GM23248 (cell line): ENCODE measurements at regions not wholly inside any gene's neighbourhood (a gene's known extent, or its start where the extent isn't known, plus 50 kb on each side); places are given as distances from the start of the nearest gene placed in this dataset.
A peak's percentile ranks its signal among the peaks of the same experiment; 100 is the strongest.

Source experiments
- DNase-seq: peaks from one replicate; pipeline ENCODE4 v3.0.0-alpha.2; 2015
- H2AFZ ChIP-seq: fragments of 200-600 bp; sonication (generic); 2 replicates; pipeline ENCODE4 v1.6.1; 2016; ENCODE audit warnings: antibody characterized with exemption
- H3F3A ChIP-seq: fragments of 200-600 bp; sonication (generic); 2 replicates; pipeline ENCODE4 v1.6.1; 2016; ENCODE audit warnings: mild to moderate bottlenecking, antibody characterized with exemption, mixed run types; ENCODE audit not compliant: insufficient read depth
- H3K27ac ChIP-seq: fragments of 200-600 bp; sonication (generic); 2 replicates; pipeline ENCODE4 v1.5.1; 2016; ENCODE audit warnings: mild to moderate bottlenecking
- H3K27me3 ChIP-seq: fragments of 200-600 bp; sonication (generic); replicated peaks from 2 replicates; pipeline ENCODE4 v1.6.1; 2016; ENCODE audit warnings: mild to moderate bottlenecking; ENCODE audit not compliant: insufficient read depth
- H3K36me3 ChIP-seq: fragments of 200-600 bp; sonication (generic); 2 replicates; pipeline ENCODE4 v1.6.1; 2016; ENCODE audit warnings: low read depth, mild to moderate bottlenecking
- H3K4me1 ChIP-seq: fragments of 200-600 bp; sonication (generic); 2 replicates; pipeline ENCODE4 v1.6.1; 2016; ENCODE audit warnings: mild to moderate bottlenecking; ENCODE audit not compliant: insufficient read depth
- H3K4me2 ChIP-seq: fragments of 200-600 bp; sonication (generic); one replicate; pipeline ENCODE4 v1.6.1; 2016; ENCODE audit warnings: mild to moderate bottlenecking; ENCODE audit not compliant: unreplicated experiment
- H3K4me3 ChIP-seq: fragments of 200-600 bp; sonication (generic); 2 replicates; pipeline ENCODE4 v1.5.1; 2016; ENCODE audit warnings: mild to moderate bottlenecking
- H3K79me2 ChIP-seq: fragments of 200-600 bp; sonication (generic); 2 replicates; pipeline ENCODE4 v1.6.1; 2016; ENCODE audit warnings: mild to moderate bottlenecking; ENCODE audit not compliant: insufficient read depth
- H3K9ac ChIP-seq: fragments of 200-600 bp; sonication (generic); 2 replicates; pipeline ENCODE4 v1.6.1; 2016; ENCODE audit warnings: mild to moderate bottlenecking
- H3K9me2 ChIP-seq: fragments of 200-600 bp; sonication (generic); 2 replicates; pipeline ENCODE4 v1.6.1; 2016; ENCODE audit warnings: mixed run types, mild to moderate bottlenecking, moderate library complexity; ENCODE audit not compliant: insufficient read depth
- H3K9me3 ChIP-seq: fragments of 200-600 bp; sonication (generic); one replicate; pipeline ENCODE4 v1.6.1; 2017; ENCODE audit warnings: low read depth
- H4K20me1 ChIP-seq: fragments of 200-600 bp; sonication (generic); 2 replicates; pipeline ENCODE4 v1.6.0; 2016; ENCODE audit not compliant: insufficient read depth
- EZH2 ChIP-seq: fragments of 200-600 bp; sonication (generic); IDR thresholded peaks from 2 replicates; pipeline ENCODE4 v1.6.1; 2018; ENCODE audit warnings: antibody characterized with exemption, mild to moderate bottlenecking; ENCODE audit not compliant: insufficient read depth, poor library complexity, severe bottlenecking
- EZH2phosphoT487 ChIP-seq: fragments of 200-600 bp; sonication (generic); IDR thresholded peaks from 2 replicates; pipeline ENCODE4 v1.6.1; 2018; ENCODE audit warnings: antibody characterized with exemption, moderate library complexity, mild to moderate bottlenecking, low read depth; ENCODE audit not compliant: insufficient read depth
- WGBS, 2 experiments: methylation state at CpG; one replicate each; pipeline ENCODE4 v1.1.6; 2015 to 2017; ENCODE audit warnings: low lambda C conversion rate in 2 of 2, low coverage in 1 of 2; ENCODE audit errors: missing lambda C conversion rate in 2 of 2; 5-methylcytosine and 5-hydroxymethylcytosine counted together
- in situ Hi-C: fragments of 300-500 bp; cut with MboI; formaldehyde crosslinking; loops from 2 replicates; pipeline ENCODE4 v1.15.0; 2020

DNA sequence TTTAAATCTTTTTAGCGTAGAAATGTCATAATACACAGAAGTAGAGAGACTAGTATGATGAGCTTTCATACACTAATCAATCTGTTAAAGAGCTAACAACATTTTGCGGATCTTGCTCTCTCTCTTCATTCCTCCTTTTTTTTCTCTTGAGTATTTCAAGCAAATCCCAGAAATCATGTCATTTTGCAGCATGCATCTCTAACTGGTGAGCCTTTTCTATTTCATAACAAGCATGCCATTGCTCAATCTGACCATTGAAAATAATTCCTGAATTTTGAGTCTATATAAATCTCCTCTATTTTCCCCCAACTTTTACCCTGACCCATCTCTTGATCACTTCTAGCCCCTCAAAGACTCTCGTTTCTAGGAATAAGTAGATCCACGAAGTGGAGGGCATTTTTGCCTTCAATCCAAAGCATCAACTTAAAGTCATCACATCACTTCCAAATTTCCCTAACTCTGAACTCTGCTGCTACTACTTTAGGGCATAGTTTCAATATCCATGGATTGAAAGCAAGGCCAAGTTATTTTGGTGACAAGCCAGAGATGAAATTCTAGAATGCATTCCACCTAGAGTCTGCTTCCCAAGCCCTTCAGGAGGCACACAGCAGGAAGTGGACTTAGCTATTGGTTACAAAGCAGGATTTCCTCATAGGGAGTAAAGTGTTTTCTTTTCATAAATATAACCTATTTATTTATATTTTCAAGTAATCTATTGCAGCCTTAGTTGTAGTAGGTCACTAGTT lies 253.5 kb upstream of the ZPLD1 start:
- peak overlapping the region; percentile 58 for H2AFZ ChIP-seq
- WGBS, 2 experiments: 40 to 45% methylated on average over 4 of the region's 4 CpGs
- no peaks in the 10 kb centered on the region for H3K79me2 ChIP-seq
- in situ Hi-C loops: no loop called here
- H3F3A ChIP-seq: peaks cover 40% of the 10 kb centered on the region
- peak overlapping the region; percentile 79 for H3K27ac ChIP-seq
- peaks cover 44% of the 10 kb centered on the region for H3K4me1 ChIP-seq
- peak overlapping the region; percentile 59 for H3K4me3 ChIP-seq
- no peaks in the 10 kb centered on the region for H4K20me1 ChIP-seq
- peak overlapping the region; percentile 53 for H3K9ac ChIP-seq
- H3K36me3 ChIP-seq: no peaks in the 10 kb centered on the region
- H3K9me2 ChIP-seq: no peaks in the 10 kb centered on the region; the same call in 1 of the 2 replicates
- H3K27me3 ChIP-seq: no peaks in the 10 kb centered on the region
- TF ChIP-seq EZH2: no peak
- TF ChIP-seq EZH2phosphoT487: no peak
- DNase-seq: peak; percentile 78
- peak overlapping the region; percentile 63 for H3K4me2 ChIP-seq
- no peaks in the 10 kb centered on the region for H3K9me3 ChIP-seq

DNA sequence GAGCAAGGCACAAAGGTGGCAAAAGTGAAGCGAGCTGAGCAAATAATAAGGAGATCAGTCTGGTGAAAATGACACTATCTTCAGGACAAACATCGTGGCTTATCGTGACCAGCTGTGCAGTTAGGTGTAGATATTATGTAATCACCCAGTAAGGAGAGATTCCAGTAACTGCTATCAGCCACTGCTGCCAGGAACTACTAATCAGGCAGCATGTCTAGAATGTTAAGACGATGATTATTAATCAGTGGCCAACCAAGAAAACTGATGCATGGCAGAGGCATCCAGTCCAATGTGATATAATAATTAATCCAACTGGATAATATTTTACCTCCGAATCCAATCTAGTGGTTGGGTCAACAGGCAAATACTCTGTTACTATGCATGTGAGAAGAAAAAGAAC lies 252.7 kb upstream of the ZPLD1 start:
- no peaks in the 10 kb centered on the region for H4K20me1 ChIP-seq
- peak overlapping the region; percentile 58 for H2AFZ ChIP-seq
- no peaks in the 10 kb centered on the region for H3K79me2 ChIP-seq
- TF ChIP-seq EZH2phosphoT487 (no peak), EZH2 (no peak)
- 24 to 27% methylated on average over 5 of the region's 5 CpGs for WGBS, 2 experiments
- no peaks in the 10 kb centered on the region; the same call in 1 of the 2 replicates for H3K9me2 ChIP-seq
- H3K36me3 ChIP-seq: no peaks in the 10 kb centered on the region
- H3K9me3 ChIP-seq: no peaks in the 10 kb centered on the region
- peak overlapping the region; percentile 79 for H3K27ac ChIP-seq
- no peaks in the 10 kb centered on the region for H3K27me3 ChIP-seq
- peak overlapping the region; percentile 53 for H3K9ac ChIP-seq
- H3K4me2 ChIP-seq: peak overlapping the region; percentile 63
- H3K4me1 ChIP-seq: peaks cover 44% of the 10 kb centered on the region
- DNase-seq: peak; percentile 58
- H3F3A ChIP-seq: peaks cover 40% of the 10 kb centered on the region
- peak overlapping the region; percentile 59; the same call in 1 of the 2 replicates for H3K4me3 ChIP-seq
- in situ Hi-C loops: no loop called here

DNA sequence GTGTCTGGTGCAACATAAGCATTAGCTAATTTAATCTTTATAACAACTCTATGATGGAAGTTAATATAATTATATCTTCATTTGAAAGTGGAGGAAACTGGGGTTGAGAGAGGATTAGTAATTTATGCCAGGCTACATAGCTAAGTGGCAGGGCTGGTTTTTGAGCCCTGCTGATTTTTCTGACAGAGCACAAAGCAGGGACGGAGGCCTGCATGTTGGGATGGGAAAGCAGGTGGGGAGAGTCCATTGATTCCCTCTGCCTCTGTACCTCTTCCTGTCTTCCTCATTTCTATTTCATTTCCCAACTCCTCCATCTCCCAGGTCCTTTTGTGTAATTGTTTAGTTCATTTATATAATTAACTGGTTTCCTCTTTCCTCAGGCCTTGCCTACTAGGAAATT lies 251.6 kb upstream of the ZPLD1 start:
- H3K9me2 ChIP-seq: no peaks in the 10 kb centered on the region
- TF ChIP-seq EZH2phosphoT487 (no peak), EZH2 (no peak)
- no peak overlapping the region for H3K27ac ChIP-seq
- H3K9me3 ChIP-seq: no peaks in the 10 kb centered on the region
- H3F3A ChIP-seq: peaks cover 40% of the 10 kb centered on the region
- no peak overlapping the region for H2AFZ ChIP-seq
- in situ Hi-C loops: no loop called here
- no peaks in the 10 kb centered on the region for H3K36me3 ChIP-seq
- no peaks in the 10 kb centered on the region for H4K20me1 ChIP-seq
- no peak overlapping the region for H3K4me3 ChIP-seq
- H3K27me3 ChIP-seq: no peaks in the 10 kb centered on the region
- no peaks in the 10 kb centered on the region for H3K79me2 ChIP-seq
- no peak overlapping the region for H3K9ac ChIP-seq
- peaks cover 44% of the 10 kb centered on the region for H3K4me1 ChIP-seq
- WGBS, 2 experiments: 100% methylated on average over 1 of the region's 1 CpG
- no peak overlapping the region for H3K4me2 ChIP-seq
- no peak for DNase-seq

DNA sequence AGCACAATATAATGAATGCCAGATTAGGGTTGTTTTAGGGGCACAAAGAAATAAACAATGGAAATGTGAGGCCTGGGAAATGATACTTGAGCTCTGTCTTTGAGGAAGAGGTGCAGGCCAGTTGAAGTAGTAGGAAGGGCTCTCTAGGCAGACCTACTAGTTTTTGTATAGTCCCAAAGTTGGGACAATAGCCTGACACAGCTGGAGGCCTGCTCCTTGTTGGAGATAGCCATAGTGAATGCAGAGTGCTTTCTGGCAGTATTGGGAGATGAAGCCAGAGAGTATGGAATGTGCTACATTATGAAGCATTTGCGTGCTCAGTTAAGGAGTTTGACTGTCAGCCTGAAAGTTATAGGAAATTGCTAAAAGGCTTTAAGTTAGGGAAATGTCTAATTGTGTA lies 251.2 kb upstream of the ZPLD1 start:
- Histone ChIP-seq H3K9ac (no peak overlapping the region), H3K27ac (no peak overlapping the region), H3K36me3 (no peaks in the 10 kb centered on the region), H3F3A (peaks cover 39% of the 10 kb centered on the region), H3K27me3 (no peaks in the 10 kb centered on the region), H3K79me2 (no peaks in the 10 kb centered on the region), H3K9me3 (no peaks in the 10 kb centered on the region), H2AFZ (no peak overlapping the region), H3K4me3 (no peak overlapping the region), H4K20me1 (no peaks in the 10 kb centered on the region), H3K4me1 (peaks cover 40% of the 10 kb centered on the region), H3K9me2 (no peaks in the 10 kb centered on the region), H3K4me2 (no peak overlapping the region)
- 97 to 100% methylated on average over 1 of the region's 1 CpG for WGBS, 2 experiments
- DNase-seq: no peak
- in situ Hi-C loops: no loop called here
- TF ChIP-seq EZH2: no peak
- no peak for TF ChIP-seq EZH2phosphoT487
